ENCODE measurements at regions not wholly inside any gene's neighbourhood (a gene's known extent, or its start where the extent isn't known, plus 50 kb on each side); places are given as distances from the start of the nearest gene placed in this dataset.

DNA sequence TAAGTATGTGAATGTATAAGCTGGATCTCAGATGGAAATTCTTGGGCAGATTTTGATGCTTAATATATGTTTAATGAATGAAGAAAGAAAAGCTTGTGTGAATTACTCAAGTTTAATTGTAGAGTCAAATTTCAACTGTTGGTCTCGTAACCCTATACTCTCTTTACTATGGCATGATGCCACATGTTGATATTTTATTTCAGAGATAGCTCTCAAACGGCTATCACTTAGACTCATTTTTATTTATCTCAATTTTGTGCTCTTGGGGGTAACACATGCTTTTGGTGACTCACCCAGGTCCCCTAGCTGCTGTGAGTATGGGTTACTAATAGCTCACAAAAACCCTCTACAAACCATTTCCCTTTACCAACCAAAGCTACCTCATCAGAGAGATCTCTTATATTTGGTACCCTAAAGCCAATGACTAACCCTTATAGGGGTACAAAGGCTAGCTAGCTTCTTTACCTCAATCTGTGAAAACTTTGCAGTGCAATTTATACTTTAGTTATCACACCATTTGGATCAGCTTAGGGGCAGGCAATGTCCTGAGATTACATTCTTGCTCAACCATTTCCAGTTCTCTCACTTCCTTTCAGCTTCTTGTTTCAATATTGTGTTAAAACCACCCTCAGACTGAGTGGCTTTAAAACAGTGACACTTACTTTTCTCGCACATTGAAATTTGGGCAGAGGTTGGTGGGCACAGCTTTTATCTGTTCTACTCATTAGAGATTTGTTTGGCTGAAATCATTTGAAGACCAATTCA, 240.3 kb downstream of the CDH7 start:
- no peak for TF ChIP-seq POLR2AphosphoS5 (IDR thresholded peaks at IDR 0.05; ENCODE audit: low read depth, low read length)
- no peak for TF ChIP-seq JUN (CRISPR knock-in tag; IDR thresholded peaks at IDR 0.05)
- no peak for TF ChIP-seq ELF1 (CRISPR knock-in tag; IDR thresholded peaks at IDR 0.05)
- TF ChIP-seq GATAD2A (CRISPR knock-in tag; IDR thresholded peaks at IDR 0.05): no peak
- TF ChIP-seq, protein P1, sequence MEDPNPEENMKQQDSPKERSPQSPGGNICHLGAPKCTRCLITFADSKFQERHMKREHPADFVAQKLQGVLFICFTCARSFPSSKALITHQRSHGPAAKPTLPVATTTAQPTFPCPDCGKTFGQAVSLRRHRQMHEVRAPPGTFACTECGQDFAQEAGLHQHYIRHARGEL (CRISPR knock-in tag; IDR thresholded peaks at IDR 0.05): no peak
- no peak for TF ChIP-seq MED1 (CRISPR knock-in tag; IDR thresholded peaks at IDR 0.05)
- TF ChIP-seq, protein P2, sequence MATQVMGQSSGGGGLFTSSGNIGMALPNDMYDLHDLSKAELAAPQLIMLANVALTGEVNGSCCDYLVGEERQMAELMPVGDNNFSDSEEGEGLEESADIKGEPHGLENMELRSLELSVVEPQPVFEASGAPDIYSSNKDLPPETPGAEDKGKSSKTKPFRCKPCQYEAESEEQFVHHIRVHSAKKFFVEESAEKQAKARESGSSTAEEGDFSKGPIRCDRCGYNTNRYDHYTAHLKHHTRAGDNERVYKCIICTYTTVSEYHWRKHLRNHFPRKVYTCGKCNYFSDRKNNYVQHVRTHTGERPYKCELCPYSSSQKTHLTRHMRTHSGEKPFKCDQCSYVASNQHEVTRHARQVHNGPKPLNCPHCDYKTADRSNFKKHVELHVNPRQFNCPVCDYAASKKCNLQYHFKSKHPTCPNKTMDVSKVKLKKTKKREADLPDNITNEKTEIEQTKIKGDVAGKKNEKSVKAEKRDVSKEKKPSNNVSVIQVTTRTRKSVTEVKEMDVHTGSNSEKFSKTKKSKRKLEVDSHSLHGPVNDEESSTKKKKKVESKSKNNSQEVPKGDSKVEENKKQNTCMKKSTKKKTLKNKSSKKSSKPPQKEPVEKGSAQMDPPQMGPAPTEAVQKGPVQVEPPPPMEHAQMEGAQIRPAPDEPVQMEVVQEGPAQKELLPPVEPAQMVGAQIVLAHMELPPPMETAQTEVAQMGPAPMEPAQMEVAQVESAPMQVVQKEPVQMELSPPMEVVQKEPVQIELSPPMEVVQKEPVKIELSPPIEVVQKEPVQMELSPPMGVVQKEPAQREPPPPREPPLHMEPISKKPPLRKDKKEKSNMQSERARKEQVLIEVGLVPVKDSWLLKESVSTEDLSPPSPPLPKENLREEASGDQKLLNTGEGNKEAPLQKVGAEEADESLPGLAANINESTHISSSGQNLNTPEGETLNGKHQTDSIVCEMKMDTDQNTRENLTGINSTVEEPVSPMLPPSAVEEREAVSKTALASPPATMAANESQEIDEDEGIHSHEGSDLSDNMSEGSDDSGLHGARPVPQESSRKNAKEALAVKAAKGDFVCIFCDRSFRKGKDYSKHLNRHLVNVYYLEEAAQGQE (IDR thresholded peaks at IDR 0.05; ENCODE audit: borderline replicate concordance in 1 of 2, low read depth in 1 of 2, low read length in 2 of 2): no peak
- no peak for TF ChIP-seq CBX2 (IDR thresholded peaks at IDR 0.05; ENCODE audit: low read depth, low read length)
- no peak for TF ChIP-seq CBX2 (CRISPR knock-in tag; IDR thresholded peaks at IDR 0.05; ENCODE audit: low read depth)
- TF ChIP-seq EZH2 (conservative IDR thresholded peaks at IDR 0.05; ENCODE audit: low read depth, low read length): no peak
- no peak for TF ChIP-seq HNRNPH1 (optimal IDR thresholded peaks at IDR 0.05; ENCODE audit: low read depth, low read length)
